ENCODE measurements at regions not wholly inside any gene's neighbourhood (a gene's known extent, or its start where the extent isn't known, plus 50 kb on each side); places are given as distances from the start of the nearest gene placed in this dataset.

DNA sequence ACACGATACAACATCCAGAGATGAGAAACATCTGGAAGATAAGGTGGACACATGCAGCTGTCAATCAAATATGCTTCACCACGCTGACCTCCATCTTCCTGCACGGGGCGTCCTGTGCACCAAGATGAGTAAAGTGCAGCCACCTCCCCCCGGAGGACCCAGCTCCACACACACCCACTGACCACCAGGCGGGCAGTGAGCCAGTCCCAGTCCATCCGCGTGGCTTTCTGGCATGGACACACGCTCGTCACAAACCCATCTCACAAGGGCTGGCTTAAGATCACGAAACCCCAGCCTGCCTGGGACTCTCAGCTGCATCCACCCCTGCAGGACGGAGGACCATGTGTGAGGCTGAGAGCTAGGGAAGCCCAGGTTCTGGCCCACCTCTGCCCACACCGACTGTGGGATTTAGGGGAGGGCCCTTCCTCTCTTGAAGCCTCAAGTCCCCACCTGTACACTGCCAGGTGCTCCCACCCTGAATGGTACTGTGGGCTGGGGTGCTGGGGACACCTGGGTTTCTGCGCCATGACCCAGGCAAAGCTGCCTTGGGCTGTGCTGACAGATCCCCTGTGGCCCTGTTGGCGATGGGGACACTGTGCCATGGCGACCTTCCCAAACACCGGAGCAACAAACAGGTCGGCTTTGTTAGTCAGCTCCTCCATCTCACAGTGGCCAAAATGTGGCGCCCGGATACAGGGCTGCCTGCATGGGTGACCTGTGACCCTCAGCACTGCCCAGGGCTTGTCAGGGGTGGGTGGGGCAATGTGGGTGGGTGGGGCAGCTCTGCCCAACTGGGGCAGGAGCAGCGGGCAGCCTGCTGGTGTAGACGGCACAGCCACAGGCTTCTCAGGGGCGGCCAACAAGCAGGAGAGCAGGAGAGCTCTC is 629.0 kb downstream of the TBC1D22A start:
- TF ChIP-seq, protein P1, sequence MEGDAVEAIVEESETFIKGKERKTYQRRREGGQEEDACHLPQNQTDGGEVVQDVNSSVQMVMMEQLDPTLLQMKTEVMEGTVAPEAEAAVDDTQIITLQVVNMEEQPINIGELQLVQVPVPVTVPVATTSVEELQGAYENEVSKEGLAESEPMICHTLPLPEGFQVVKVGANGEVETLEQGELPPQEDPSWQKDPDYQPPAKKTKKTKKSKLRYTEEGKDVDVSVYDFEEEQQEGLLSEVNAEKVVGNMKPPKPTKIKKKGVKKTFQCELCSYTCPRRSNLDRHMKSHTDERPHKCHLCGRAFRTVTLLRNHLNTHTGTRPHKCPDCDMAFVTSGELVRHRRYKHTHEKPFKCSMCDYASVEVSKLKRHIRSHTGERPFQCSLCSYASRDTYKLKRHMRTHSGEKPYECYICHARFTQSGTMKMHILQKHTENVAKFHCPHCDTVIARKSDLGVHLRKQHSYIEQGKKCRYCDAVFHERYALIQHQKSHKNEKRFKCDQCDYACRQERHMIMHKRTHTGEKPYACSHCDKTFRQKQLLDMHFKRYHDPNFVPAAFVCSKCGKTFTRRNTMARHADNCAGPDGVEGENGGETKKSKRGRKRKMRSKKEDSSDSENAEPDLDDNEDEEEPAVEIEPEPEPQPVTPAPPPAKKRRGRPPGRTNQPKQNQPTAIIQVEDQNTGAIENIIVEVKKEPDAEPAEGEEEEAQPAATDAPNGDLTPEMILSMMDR (IDR thresholded peaks at IDR 0.05; ENCODE audit: borderline replicate concordance, insufficient read depth, low read depth, low read length): no peak
- H3K4me3 ChIP-seq (ENCODE audit: low read depth, low read length): no peak overlapping the region

DNA sequence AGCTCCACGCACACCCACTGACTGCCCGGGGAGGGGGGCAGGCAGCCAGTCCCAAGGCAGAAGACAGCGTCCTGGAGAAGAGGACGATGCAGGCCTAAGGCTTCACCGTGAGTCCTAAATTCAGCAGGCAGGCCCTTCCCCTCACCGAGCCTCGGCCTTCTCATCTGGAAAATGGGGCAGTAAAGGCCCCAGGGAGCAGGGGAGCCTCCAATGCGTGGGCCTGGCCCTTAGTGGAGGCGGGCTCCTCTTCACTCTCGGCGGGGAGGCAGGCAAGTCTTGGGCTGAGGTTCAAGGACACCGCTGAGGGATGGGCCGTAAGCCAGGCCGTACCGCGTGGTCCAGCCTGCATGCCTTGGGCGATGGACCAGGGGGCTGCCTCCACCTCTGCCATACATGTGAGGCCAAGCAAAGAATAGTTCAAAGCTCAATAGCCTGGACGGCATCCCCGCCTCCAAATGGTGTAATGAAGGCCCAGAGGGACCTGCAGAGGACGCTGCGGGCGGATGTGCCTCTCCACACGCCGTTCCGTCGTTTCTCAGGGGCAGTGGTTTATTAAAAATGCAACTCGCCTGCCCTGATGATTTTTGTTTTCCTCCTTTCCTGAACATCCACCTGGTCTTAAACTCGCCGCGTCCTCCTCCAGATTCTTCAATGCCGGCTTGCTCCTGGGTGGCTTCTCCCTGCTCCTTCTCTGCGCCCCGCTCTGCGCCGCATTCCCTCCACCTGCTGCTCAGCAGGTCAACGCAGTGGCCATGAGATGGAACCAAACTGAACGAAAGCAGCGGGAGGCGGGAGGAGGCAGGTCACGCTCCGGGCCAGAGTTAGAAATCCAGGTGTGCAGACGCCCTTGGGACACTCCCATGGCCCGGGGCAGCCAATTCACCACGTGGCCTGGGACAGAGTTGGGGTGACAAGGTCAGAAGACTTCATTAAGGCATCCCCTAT is 627.8 kb downstream of the TBC1D22A start:
- H3K4me3 ChIP-seq (ENCODE audit: low read depth, low read length): no peak overlapping the region
- TF ChIP-seq, protein P1 (IDR thresholded peaks at IDR 0.05; ENCODE audit: borderline replicate concordance, insufficient read depth, low read depth, low read length): no peak

DNA sequence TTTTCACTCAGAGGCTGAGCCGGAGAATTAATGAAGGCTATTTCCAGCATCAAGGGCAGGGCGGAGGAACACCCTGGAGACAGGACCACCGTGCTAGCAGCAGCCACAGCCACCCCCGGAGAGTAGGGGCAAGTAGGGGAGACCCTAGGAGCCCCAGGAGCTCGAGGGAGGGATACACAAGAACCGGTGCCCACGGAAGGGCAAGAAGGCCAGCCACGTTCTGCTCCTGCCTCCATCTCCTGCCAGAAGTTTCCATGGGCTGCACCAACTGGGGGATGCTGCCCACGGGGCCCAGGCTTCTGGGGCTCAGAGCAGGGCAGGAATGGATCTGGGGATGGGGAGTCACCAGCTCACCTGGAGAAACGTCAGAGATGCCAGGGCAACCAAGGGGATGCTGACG is 626.8 kb downstream of the TBC1D22A start:
- TF ChIP-seq, protein P1 (IDR thresholded peaks at IDR 0.05; ENCODE audit: borderline replicate concordance, insufficient read depth, low read depth, low read length): no peak
- H3K4me3 ChIP-seq (ENCODE audit: low read depth, low read length): no peak overlapping the region

DNA sequence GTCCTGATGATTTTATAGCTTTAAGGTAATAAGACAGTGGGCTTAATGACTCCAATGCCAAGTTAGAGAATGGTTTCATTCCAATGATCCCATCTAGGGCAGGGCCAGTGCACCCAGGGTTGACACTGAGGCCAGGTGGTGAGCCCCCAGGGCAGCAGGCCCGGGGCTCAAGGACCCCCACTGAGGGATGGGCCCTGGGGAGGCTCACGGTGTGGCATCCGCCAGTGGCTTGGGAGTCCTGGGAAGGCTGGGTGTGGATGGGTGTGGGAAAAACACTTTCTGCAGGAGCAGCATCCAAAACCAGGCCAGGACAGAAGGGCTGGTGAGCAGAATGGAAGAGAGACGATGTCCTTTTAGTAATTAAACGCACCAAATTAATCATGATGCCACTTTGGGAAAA is 626.3 kb downstream of the TBC1D22A start:
- TF ChIP-seq, protein P1 (IDR thresholded peaks at IDR 0.05; ENCODE audit: borderline replicate concordance, insufficient read depth, low read depth, low read length): no peak
- no peak overlapping the region for H3K4me3 ChIP-seq (ENCODE audit: low read depth, low read length)

DNA sequence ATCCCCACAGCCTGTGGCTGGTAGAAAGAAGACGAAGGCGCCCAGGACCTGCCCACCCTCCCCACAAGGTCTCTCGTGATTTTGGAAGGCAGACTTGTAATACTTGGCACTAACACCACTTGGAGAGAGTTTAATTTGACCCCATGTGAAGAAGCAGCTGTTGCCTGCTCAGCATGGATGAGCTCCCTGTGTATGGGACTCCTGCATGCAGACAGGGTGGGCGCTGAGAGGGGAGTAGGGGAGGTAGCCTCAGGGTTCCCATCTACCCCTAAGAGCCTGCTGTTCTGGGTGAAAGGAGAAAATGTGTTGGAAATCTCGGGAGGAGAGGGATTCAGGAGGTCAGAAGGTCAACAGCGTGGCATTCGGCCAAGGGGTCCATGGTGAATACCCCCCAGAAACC is 625.9 kb downstream of the TBC1D22A start:
- TF ChIP-seq, protein P1 (IDR thresholded peaks at IDR 0.05; ENCODE audit: borderline replicate concordance, insufficient read depth, low read depth, low read length): no peak
- H3K4me3 ChIP-seq (ENCODE audit: low read depth, low read length): no peak overlapping the region

DNA sequence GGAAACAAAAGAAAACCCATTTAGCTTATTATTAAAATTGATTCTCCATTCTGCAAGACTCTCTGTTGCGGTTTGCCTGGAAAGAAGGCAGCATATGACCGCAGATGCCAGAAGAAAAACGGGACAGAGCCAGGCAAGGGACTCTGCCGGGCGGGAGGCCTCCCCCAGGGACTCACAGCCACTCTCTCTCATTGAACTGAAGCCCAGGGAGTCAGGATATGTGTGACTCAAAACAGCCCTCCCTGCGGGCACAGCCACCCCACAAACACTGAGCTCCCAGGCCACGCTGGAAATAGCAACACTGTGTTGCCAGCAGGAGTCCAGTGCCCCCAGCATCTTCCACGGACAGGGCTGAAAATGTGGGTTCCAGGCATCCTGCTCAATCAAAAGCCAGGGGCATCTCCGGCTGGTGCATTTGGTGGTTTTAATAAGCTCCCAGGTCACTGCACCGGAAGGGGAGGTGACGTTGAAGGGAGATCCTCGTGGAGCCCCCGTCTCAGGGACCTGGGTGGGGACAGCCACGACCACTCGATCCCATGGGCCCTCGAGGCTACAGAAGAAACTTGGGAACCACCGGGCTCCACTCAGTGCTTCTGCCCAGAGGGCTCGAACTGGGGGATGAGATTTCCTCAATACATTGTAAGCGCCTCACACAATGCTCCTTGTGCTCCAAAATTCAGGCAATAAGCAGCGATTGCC is 624.5 kb downstream of the TBC1D22A start:
- TF ChIP-seq, protein P1 (IDR thresholded peaks at IDR 0.05; ENCODE audit: borderline replicate concordance, insufficient read depth, low read depth, low read length): no peak
- no peak overlapping the region for H3K4me3 ChIP-seq (ENCODE audit: low read depth, low read length)
